ENCODE measurements at regions not wholly inside any gene's neighbourhood (a gene's known extent, or its start where the extent isn't known, plus 50 kb on each side); places are given as distances from the start of the nearest gene placed in this dataset.
A peak's percentile ranks its signal among the peaks of the same experiment; 100 is the strongest.

DNA sequence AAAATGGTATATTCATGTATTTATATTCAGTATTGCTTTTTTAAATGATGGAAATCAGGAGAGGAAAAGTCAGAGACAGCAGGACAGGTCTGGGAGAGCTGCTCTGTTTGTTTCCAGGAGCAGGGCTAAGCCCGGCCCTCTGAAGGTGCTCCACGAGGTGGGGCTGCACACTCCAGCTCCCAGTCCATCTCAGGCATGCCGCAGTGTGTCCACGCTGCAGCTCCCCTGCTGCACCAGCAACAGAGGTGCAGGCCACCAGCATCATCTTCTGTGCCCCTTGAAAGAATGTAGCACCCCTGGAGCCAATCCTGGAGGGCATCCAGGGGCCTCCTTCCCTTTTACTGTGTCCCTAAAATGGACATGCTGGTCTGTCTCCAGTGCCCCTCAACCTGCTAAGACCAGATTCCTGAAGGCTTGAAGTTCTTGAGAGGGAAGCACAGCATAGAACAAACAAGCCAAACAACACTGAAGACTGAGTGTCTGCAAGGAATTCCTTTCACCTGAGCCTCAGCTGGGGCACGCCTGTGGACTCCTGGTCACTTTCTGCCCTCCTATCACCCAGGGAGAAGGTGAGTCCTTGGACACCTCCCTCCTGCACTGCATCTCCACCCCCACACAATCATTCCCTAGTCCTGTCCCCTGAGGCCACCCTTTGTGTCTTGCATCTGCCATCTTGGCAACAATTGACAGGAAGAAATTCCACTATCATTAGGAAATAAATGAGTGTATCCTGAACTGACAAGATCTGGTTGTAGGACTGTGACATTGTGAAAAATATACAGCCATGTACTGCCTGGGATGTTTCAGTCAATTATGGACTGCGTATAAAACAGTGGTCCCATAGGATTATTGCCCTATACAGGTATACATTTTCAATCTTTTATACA, 100.5 kb downstream of the CXCL12 start:
- Histone ChIP-seq H3K14ac (ENCODE audit: insufficient read length) (no peak overlapping the region), H3K36me3 (ENCODE audit: control insufficient read depth in 2 of 4, insufficient read depth in 4 of 4, low read length in 3 of 4) (no peaks in the 10 kb centered on the region), H2BK20ac (ENCODE audit: low read length) (no peak overlapping the region), H3K79me2 (ENCODE audit: control insufficient read depth in 1 of 2, insufficient read depth in 2 of 2, low read length in 2 of 2) (no peaks in the 10 kb centered on the region), H3K9ac (replicated peaks in 1 of 4; ENCODE audit: extremely low read depth in 1 of 4, low read depth in 3 of 4, low read length in 3 of 4) (no peak overlapping the region), H4K5ac (ENCODE audit: insufficient read length, low read depth, low read length) (no peak overlapping the region), H3K4ac (replicated peaks; ENCODE audit: insufficient read length, low read depth, low read length) (peak overlapping the region; percentile 17), H3K27ac (ENCODE audit: low read depth, low read length) (no peak overlapping the region), H3K27me3 (replicated peaks in 1 of 4; ENCODE audit: control insufficient read depth in 3 of 4, extremely low read depth in 1 of 4, insufficient read depth in 3 of 4, low read length in 3 of 4) (no peaks in the 10 kb centered on the region; a peak in 1 of 7 replicates), H2BK120ac (replicated peaks; ENCODE audit: low read depth, low read length) (no peak overlapping the region), H3K4me3 (ENCODE audit: extremely low read depth in 1 of 4, insufficient read depth in 2 of 4, low read depth in 3 of 4, low read length in 4 of 4) (no peak overlapping the region), H3K18ac (ENCODE audit: extremely low read depth, low read length) (no peak overlapping the region), H3K9me3 (ENCODE audit: insufficient read depth in 2 of 2, low read depth in 1 of 2, low read length in 1 of 2) (no peaks in the 10 kb centered on the region), H4K8ac (ENCODE audit: extremely low read depth, insufficient read depth, low read length) (no peak overlapping the region), H4K20me1 (replicated peaks in 1 of 2; ENCODE audit: control insufficient read depth in 1 of 2, insufficient read depth in 2 of 2, low read length in 2 of 2) (no peaks in the 10 kb centered on the region), H2BK15ac (ENCODE audit: low read length) (no peak overlapping the region), H3K4me1 (replicated peaks in 1 of 4; ENCODE audit: control insufficient read depth in 3 of 4, insufficient read depth in 4 of 4, low read length in 3 of 4) (peaks cover 0 to 4% (median 0%) of the 10 kb centered on the region in 4 experiments; a peak in 1 of 7 replicates), H2AK5ac (ENCODE audit: low read depth, low read length) (no peak overlapping the region), H3K4me2 (ENCODE audit: insufficient read depth in 1 of 2, low read depth in 2 of 2, low read length in 2 of 2) (no peak overlapping the region), H3K56ac (replicated peaks; ENCODE audit: insufficient read length, low read depth, low read length) (peak overlapping the region; percentile 26), H3K23me2 (ENCODE audit: low read depth, low read length) (no peaks in the 10 kb centered on the region), H3K79me1 (ENCODE audit: low read depth, low read length) (no peaks in the 10 kb centered on the region), H2BK12ac (ENCODE audit: low read depth, low read length) (no peak overlapping the region), H4K91ac (replicated peaks; ENCODE audit: insufficient read length, low read length) (no peak overlapping the region), H2AFZ (ENCODE audit: low read length) (no peak overlapping the region), H3K23ac (ENCODE audit: insufficient read length) (no peak overlapping the region), H2BK5ac (ENCODE audit: low read depth, low read length) (no peak overlapping the region)
- FAIRE-seq (no peak), DNase-seq (ENCODE audit: low read depth in 1 of 2, low spot score in 2 of 2) (no peak)
- ChIA-PET CTCF (ENCODE audit: partially characterized antibody) (no interaction called here), POLR2A (ENCODE audit: partially characterized antibody) (no interaction called here)
- TF ChIP-seq CEBPB (IDR thresholded peaks at IDR 0.05; ENCODE audit: low read depth, low read length) (no peak), RAD21 (IDR thresholded peaks at IDR 0.05 in 1 of 2, conservative IDR thresholded peaks at IDR 0.05 in 1 of 2; ENCODE audit: low read depth in 2 of 2, low read length in 2 of 2) (no peak; a peak in 1 of 4 replicates), BACH1 (IDR thresholded peaks at IDR 0.05; ENCODE audit: low read length) (no peak)
- WGBS, 2 experiments (ENCODE audit: extremely low coverage in 1 of 2, insufficient coverage in 1 of 2, insufficient read length in 1 of 2, insufficient replicate concordance in 2 of 2, low coverage in 1 of 2, low lambda C conversion rate in 2 of 2, missing lambda C conversion rate in 1 of 2), result 96% methylated on average over 6 of the region's 6 CpGs; no CpG with 5 or more reads in 1 of the 2 experiments

All from H1 (cell line).